Fibroblast of mammary gland (primary cell): ENCODE measurements at regions not wholly inside any gene's neighbourhood (a gene's known extent, or its start where the extent isn't known, plus 50 kb on each side); places are given as distances from the start of the nearest gene placed in this dataset.
A peak's percentile ranks its signal among the peaks of the same experiment; 100 is the strongest.

Experiments used
- DNase-seq: peaks from one replicate; pipeline ENCODE4 v3.0.0-alpha.2; 2010; ENCODE audit warnings: low read depth
- H3K4me3 ChIP-seq: 2 replicates; pipeline ENCODE4 v1.5.1; 2011; ENCODE audit warnings: low read depth, mild to moderate bottlenecking, low read length, moderate library complexity; ENCODE audit not compliant: control insufficient read depth
- TF ChIP-seq, protein P1 (sequence below): conservative IDR thresholded peaks from 2 replicates; pipeline ENCODE4 v1.5.1; 2011; ENCODE audit warnings: low read depth, low read length, inconsistent platforms; ENCODE audit not compliant: control insufficient read depth, insufficient read depth

DNA sequence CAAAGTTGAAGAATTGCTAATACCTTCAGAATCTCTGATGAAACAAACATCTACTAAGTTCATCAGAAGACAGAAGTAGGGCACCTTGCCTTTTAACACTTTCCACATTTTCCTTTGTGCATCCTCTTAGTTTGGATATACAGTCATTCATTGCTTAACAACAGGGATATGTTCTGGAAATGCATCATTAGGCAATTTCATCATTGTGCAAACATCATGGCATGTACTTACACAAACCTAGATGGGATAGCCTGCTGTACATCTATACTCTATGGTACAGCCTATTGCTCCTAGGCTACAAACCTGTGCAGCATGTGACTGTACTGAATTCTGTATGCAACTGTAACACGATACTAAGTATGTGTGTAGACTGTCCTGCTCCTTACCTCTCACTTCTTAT is 169.8 kb downstream of the SUCLA2 start:
- H3K4me3 ChIP-seq, result no peak overlapping the region
- TF ChIP-seq, protein P1, sequence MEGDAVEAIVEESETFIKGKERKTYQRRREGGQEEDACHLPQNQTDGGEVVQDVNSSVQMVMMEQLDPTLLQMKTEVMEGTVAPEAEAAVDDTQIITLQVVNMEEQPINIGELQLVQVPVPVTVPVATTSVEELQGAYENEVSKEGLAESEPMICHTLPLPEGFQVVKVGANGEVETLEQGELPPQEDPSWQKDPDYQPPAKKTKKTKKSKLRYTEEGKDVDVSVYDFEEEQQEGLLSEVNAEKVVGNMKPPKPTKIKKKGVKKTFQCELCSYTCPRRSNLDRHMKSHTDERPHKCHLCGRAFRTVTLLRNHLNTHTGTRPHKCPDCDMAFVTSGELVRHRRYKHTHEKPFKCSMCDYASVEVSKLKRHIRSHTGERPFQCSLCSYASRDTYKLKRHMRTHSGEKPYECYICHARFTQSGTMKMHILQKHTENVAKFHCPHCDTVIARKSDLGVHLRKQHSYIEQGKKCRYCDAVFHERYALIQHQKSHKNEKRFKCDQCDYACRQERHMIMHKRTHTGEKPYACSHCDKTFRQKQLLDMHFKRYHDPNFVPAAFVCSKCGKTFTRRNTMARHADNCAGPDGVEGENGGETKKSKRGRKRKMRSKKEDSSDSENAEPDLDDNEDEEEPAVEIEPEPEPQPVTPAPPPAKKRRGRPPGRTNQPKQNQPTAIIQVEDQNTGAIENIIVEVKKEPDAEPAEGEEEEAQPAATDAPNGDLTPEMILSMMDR, result no peak
- peak; percentile 78 for DNase-seq

DNA sequence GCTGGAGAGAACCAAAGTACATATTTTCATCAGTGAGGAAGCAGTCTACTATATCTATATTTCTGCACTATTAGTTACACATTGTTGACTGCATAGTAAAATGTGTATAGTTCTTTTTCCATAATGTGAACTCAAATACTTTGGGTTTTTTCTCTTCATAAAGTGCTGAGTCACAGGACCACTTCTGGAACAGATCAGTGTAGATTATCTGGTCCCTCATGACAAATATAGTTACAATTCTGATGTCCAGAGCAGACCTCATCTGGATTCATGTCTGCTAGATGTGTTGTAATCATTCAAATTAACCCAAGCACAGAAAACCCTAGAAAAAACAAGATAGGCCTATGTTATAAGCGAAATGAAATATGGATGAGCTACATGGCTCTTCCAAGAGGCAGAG is 171.4 kb downstream of the SUCLA2 start:
- DNase-seq, result peak; percentile 65
- TF ChIP-seq, protein P1, result no peak
- no peak overlapping the region for H3K4me3 ChIP-seq

DNA sequence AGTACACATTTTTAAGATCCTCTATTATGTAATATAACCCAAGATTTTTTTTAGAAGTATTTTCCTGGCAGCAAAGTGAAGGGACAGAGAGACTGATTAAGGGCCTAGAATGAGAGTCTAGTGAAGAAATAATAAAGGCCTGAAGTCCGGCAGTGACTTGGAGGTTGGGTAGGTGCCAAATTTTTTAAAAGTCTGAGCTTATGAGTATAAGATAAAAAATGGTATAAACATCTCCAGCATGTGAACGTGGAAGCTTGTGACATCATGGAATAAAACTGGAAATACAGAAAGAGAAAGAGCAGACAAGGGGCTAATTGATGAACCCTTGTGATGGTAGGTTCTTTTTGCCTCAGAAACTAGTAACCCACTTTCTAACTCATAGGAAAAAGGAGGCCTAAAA is 174.6 kb downstream of the SUCLA2 start:
- peak; percentile 44 for DNase-seq
- TF ChIP-seq, protein P1, result no peak
- no peak overlapping the region for H3K4me3 ChIP-seq

DNA sequence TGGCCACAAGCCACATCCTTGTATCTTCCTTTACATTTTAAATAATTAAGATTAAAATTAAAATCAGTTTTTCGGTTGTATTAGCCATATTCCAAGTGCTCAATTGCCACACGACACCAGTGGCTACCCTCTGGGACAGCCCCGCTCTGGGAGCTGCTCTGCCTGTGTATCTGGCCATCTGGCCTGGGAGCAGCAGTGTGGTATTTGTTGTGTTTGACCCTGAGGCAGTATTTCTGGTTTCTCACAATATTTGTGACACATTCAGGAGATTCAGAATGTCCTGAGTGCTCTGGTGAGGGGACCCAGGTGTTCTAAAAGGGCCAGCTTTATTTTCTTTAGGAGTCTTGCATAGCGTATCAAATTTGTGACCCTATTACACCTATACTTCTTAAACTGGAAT is 179.0 kb downstream of the SUCLA2 start:
- DNase-seq, result no peak
- no peak overlapping the region for H3K4me3 ChIP-seq
- TF ChIP-seq, protein P1, result no peak

DNA sequence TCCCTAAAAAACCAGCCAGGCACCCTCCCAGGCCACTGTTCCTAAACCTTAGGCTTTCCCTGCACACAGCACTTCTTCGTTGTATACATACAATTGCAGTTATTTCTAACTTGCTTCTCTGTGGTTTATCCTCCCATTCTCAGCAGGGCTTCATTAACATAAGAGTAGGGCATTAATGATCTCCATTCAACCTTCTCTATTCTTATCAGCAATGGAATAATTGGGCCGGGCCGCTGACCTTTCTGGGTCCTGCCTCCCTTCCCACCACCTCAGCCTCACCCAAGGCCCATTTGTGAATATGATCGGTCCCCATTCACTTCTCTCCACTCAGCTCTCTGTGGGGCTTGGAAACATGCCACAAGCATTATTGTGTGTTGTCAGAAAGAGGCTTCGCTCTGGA is 184.2 kb downstream of the SUCLA2 start:
- DNase-seq, result no peak
- H3K4me3 ChIP-seq, result no peak overlapping the region
- TF ChIP-seq, protein P1, result no peak

GRCh38 chr13:47813718-47814117 is 187.4 kb downstream of the SUCLA2 start:
- no peak for DNase-seq

More at GRCh38 chr13:47813718-47814117, 187.4 kb downstream of the SUCLA2 start:
- TF ChIP-seq, protein P1, result no peak
- no peak overlapping the region for H3K4me3 ChIP-seq
